Uterus (tissue), 2 donors: ENCODE measurements at regions not wholly inside any gene's neighbourhood (a gene's known extent, or its start where the extent isn't known, plus 50 kb on each side); places are given as distances from the start of the nearest gene placed in this dataset.

Source experiments
- POLR2A ChIP-seq, 2 donors: fragments of 450-650 bp; IDR thresholded peaks; one replicate each; pipeline ENCODE4 v1.6.1; 2016; ENCODE audit warnings: antibody characterized with exemption in 2 of 2, mild to moderate bottlenecking in 1 of 2, moderate library complexity in 1 of 2
- TF ChIP-seq, protein P1 (sequence below), 4 experiments: fragments of 200-600 bp in 2 of 4; fragments of 450-650 bp in 2 of 4; sonication (generic) in 2 of 4; IDR thresholded peaks; one replicate each; pipeline ENCODE4 v1.5.1; 2016 to 2019; ENCODE audit warnings: antibody characterized with exemption in 4 of 4, mild to moderate bottlenecking in 2 of 4, moderate library complexity in 1 of 4

DNA sequence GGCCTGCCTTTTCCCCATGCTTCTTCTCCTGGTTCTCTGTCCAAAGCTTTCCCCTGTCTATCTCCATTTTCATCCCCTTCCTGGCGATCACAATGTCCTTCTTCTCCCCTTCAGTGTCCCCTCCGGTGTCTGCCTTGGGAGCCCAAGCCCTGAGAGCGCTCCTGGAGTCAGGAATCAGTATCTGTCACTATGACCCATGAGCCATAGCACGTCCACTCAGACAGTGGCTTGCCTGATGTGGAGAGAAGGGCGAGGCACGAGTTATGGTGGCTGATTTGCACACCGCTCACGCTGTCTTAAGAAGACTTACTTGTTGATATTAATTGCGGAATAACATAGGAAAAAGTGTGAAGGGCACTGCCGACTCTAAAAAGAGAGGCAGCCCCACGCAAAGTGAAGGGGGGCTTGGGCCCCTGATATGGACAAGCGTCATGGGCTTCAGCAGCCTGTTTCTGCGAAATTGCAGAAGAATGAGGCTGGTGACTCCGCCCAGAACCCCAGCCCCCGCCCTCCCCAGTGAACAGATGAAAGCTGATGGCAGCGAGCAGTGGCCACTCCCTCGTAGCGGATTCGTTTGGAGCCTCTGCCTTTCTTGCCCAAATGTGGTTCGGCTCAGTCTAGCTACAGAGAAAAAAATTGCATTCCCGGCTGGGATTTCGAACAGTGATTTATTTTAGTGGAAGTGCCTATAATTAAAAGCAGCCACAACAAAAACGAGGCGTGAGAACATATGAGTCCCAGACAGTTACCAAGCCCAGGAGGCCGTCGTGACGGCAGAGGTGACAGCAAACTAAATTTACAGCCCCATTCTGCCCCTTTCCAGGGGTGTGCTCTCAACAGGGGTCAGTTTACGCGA, 149.8 kb downstream of the ICE1 start:
- no peak for TF ChIP-seq POLR2A (IDR thresholded peaks at IDR 0.05)
- TF ChIP-seq, protein P1, sequence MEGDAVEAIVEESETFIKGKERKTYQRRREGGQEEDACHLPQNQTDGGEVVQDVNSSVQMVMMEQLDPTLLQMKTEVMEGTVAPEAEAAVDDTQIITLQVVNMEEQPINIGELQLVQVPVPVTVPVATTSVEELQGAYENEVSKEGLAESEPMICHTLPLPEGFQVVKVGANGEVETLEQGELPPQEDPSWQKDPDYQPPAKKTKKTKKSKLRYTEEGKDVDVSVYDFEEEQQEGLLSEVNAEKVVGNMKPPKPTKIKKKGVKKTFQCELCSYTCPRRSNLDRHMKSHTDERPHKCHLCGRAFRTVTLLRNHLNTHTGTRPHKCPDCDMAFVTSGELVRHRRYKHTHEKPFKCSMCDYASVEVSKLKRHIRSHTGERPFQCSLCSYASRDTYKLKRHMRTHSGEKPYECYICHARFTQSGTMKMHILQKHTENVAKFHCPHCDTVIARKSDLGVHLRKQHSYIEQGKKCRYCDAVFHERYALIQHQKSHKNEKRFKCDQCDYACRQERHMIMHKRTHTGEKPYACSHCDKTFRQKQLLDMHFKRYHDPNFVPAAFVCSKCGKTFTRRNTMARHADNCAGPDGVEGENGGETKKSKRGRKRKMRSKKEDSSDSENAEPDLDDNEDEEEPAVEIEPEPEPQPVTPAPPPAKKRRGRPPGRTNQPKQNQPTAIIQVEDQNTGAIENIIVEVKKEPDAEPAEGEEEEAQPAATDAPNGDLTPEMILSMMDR (IDR thresholded peaks at IDR 0.05): no peak
